ENCODE measurements at regions not wholly inside any gene's neighbourhood (a gene's known extent, or its start where the extent isn't known, plus 50 kb on each side); places are given as distances from the start of the nearest gene placed in this dataset.

- Mint-ChIP-seq H3K9me3 (ENCODE audit: unreplicated experiment) (no peaks in the 10 kb centered on the region), H3K27me3 (ENCODE audit: insufficient read depth, unreplicated experiment) (peaks cover 20% of the 10 kb centered on the region), H3K36me3 (ENCODE audit: insufficient read depth, unreplicated experiment) (no peaks in the 10 kb centered on the region), H3K27ac (ENCODE audit: unreplicated experiment) (no peak overlapping the region), H3K4me1 (ENCODE audit: low read depth, unreplicated experiment) (no peaks in the 10 kb centered on the region), H3K4me3 (ENCODE audit: unreplicated experiment) (no peak overlapping the region)
- intact Hi-C loops (cut with micrococcal nuclease; ENCODE audit: unreplicated experiment): no loop called here
- H3K9me3 ChIP-seq: no peaks in the 10 kb centered on the region
- TF ChIP-seq CTCF (IDR thresholded peaks at IDR 0.05; ENCODE audit: insufficient read depth in 1 of 2, low read depth in 1 of 2, low read length in 1 of 2, severe bottlenecking in 1 of 2, unreplicated experiment in 1 of 2): no peak
- H3K36me3 ChIP-seq (ENCODE audit: control insufficient read depth, insufficient read depth, low read length): no peaks in the 10 kb centered on the region
- POLR2A ChIA-PET: no interaction called here
- no peak overlapping the region for H3K4me3 ChIP-seq (ENCODE audit: low read depth, low read length)
- DNase-seq: no peak
- H3K4me1 ChIP-seq: no peaks in the 10 kb centered on the region
- CTCF ChIA-PET: no interaction called here
- no peaks in the 10 kb centered on the region for H3K27me3 ChIP-seq (replicated peaks; ENCODE audit: control insufficient read depth, insufficient read depth, low read length)
- no TSS peak for BruUV-seq (replicated peaks)
Measured at GRCh38 chr6:6525933-6526332, 62.6 kb upstream of the LY86 start.

- no peaks in the 10 kb centered on the region for H3K36me3 Mint-ChIP-seq (ENCODE audit: insufficient read depth, unreplicated experiment)
- no peak for TF ChIP-seq CTCF (IDR thresholded peaks at IDR 0.05; ENCODE audit: insufficient read depth in 1 of 2, low read depth in 1 of 2, low read length in 1 of 2, severe bottlenecking in 1 of 2, unreplicated experiment in 1 of 2)
- no peaks in the 10 kb centered on the region for H3K9me3 Mint-ChIP-seq (ENCODE audit: unreplicated experiment)
- H3K4me1 ChIP-seq: no peaks in the 10 kb centered on the region
- H3K4me1 Mint-ChIP-seq (ENCODE audit: low read depth, unreplicated experiment): no peaks in the 10 kb centered on the region
- no peak for DNase-seq
- H3K27ac Mint-ChIP-seq (ENCODE audit: unreplicated experiment): no peak overlapping the region
- CTCF ChIA-PET: no interaction called here
- no TSS peak for BruUV-seq (replicated peaks)
- H3K27me3 ChIP-seq (replicated peaks; ENCODE audit: control insufficient read depth, insufficient read depth, low read length): no peaks in the 10 kb centered on the region
- H3K9me3 ChIP-seq: no peaks in the 10 kb centered on the region
- no peak overlapping the region for H3K4me3 Mint-ChIP-seq (ENCODE audit: unreplicated experiment)
- intact Hi-C loops (cut with micrococcal nuclease; ENCODE audit: unreplicated experiment): no loop called here
- H3K4me3 ChIP-seq (ENCODE audit: low read depth, low read length): no peak overlapping the region
- no peaks in the 10 kb centered on the region for H3K36me3 ChIP-seq (ENCODE audit: control insufficient read depth, insufficient read depth, low read length)
- H3K27me3 Mint-ChIP-seq (ENCODE audit: insufficient read depth, unreplicated experiment): peaks cover 13% of the 10 kb centered on the region
- POLR2A ChIA-PET: no interaction called here
Measured at GRCh38 chr6:6529275-6529674, 59.2 kb upstream of the LY86 start.

GRCh38 chr6:6533176-6533575 is 55.3 kb upstream of the LY86 start:
- BruUV-seq (replicated peaks): no TSS peak
- H3K4me1 Mint-ChIP-seq (ENCODE audit: low read depth, unreplicated experiment): no peaks in the 10 kb centered on the region
- no peak for DNase-seq
- H3K27ac Mint-ChIP-seq (ENCODE audit: unreplicated experiment): no peak overlapping the region
- Histone ChIP-seq H3K4me1 (no peaks in the 10 kb centered on the region), H3K27me3 (replicated peaks; ENCODE audit: control insufficient read depth, insufficient read depth, low read length) (no peaks in the 10 kb centered on the region), H3K9me3 (no peaks in the 10 kb centered on the region), H3K36me3 (ENCODE audit: control insufficient read depth, insufficient read depth, low read length) (no peaks in the 10 kb centered on the region), H3K4me3 (ENCODE audit: low read depth, low read length) (no peak overlapping the region)
- intact Hi-C loops (cut with micrococcal nuclease; ENCODE audit: unreplicated experiment): no loop called here
- TF ChIP-seq CTCF (IDR thresholded peaks at IDR 0.05; ENCODE audit: insufficient read depth in 1 of 2, low read depth in 1 of 2, low read length in 1 of 2, severe bottlenecking in 1 of 2, unreplicated experiment in 1 of 2): no peak
- H3K9me3 Mint-ChIP-seq (ENCODE audit: unreplicated experiment): no peaks in the 10 kb centered on the region
- H3K4me3 Mint-ChIP-seq (ENCODE audit: unreplicated experiment): no peak overlapping the region
- CTCF ChIA-PET: no interaction called here
- H3K36me3 Mint-ChIP-seq (ENCODE audit: insufficient read depth, unreplicated experiment): no peaks in the 10 kb centered on the region
- POLR2A ChIA-PET: no interaction called here
- H3K27me3 Mint-ChIP-seq (ENCODE audit: insufficient read depth, unreplicated experiment): peaks cover 20% of the 10 kb centered on the region
